ENCODE measurements at regions not wholly inside any gene's neighbourhood (a gene's known extent, or its start where the extent isn't known, plus 50 kb on each side); places are given as distances from the start of the nearest gene placed in this dataset.

DNA sequence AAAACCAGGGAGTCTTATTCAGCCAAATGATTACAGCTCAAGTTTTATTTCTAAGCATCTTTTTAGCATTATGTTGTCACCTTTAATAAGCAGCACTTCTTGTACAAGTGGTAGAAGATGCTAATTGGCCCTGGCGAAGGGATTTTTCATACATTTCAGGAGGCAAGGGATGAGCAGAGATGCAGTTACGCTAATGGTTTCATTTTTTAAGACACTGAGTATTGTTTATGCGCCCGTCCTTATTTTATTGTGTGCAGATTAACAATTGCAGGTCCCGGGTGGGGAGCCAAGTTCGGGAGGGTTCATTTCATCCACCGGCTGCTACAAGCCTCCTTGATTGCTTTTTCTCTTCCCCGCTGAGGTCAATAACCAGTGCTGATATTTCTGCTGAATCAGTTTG, 350.4 kb upstream of the FOXK1 start:
- TF ChIP-seq CTCF (IDR thresholded peaks at IDR 0.05), result no peak
- TF ChIP-seq POLR2A (IDR thresholded peaks at IDR 0.05), result no peak
